DOHH2 (cell line): ENCODE measurements at regions not wholly inside any gene's neighbourhood (a gene's known extent, or its start where the extent isn't known, plus 50 kb on each side); places are given as distances from the start of the nearest gene placed in this dataset.

Source experiments
- H3F3A ChIP-seq: fragments of 200-600 bp; sonication (generic), shearing (Covaris generic); 2 replicates; pipeline ENCODE4 v1.6.0; 2016; ENCODE audit warnings: antibody characterized with exemption, mild to moderate bottlenecking; ENCODE audit not compliant: control insufficient read depth, insufficient read depth
- H3K27ac ChIP-seq: fragments of 200-600 bp; sonication (generic); 2 replicates; pipeline ENCODE4 v1.5.1; 2014; ENCODE audit warnings: low read depth, mild to moderate bottlenecking, low read length, moderate library complexity
- H3K27me3 ChIP-seq: fragments of 200-600 bp; sonication (generic); 2 replicates; pipeline ENCODE4 v1.6.1; 2014; ENCODE audit warnings: mild to moderate bottlenecking, low read length, mixed read lengths; ENCODE audit not compliant: control insufficient read depth
- H3K36me3 ChIP-seq: fragments of 200-600 bp; sonication (generic); 2 replicates; pipeline ENCODE4 v1.6.1; 2014; ENCODE audit warnings: mild to moderate bottlenecking, low read length, moderate library complexity, mixed read lengths; ENCODE audit not compliant: control insufficient read depth
- H3K4me1 ChIP-seq: fragments of 200-600 bp; sonication (generic); 2 replicates; pipeline ENCODE4 v1.6.1; 2014; ENCODE audit warnings: mild to moderate bottlenecking, low read length, mixed read lengths; ENCODE audit not compliant: control insufficient read depth
- H3K4me2 ChIP-seq: fragments of 200-600 bp; sonication (generic); 2 replicates; pipeline ENCODE4 v1.6.0; 2014; ENCODE audit warnings: mild to moderate bottlenecking, low read length, moderate library complexity
- H3K4me3 ChIP-seq: fragments of 200-600 bp; sonication (generic); 2 replicates; pipeline ENCODE4 v1.5.1; 2014; ENCODE audit warnings: mild to moderate bottlenecking, low read length, mixed read lengths
- H3K79me2 ChIP-seq: fragments of 200-600 bp; sonication (generic); 2 replicates; pipeline ENCODE4 v1.6.1; 2014; ENCODE audit warnings: mild to moderate bottlenecking, low read length, mixed read lengths; ENCODE audit not compliant: control insufficient read depth
- H3K9me2 ChIP-seq: fragments of 200-600 bp; sonication (generic); replicated peaks from 2 replicates; pipeline ENCODE4 v1.6.1; 2014; ENCODE audit warnings: mild to moderate bottlenecking, low read length, mixed read lengths; ENCODE audit not compliant: control insufficient read depth
- H3K9me3 ChIP-seq: fragments of 200-600 bp; sonication (generic); 2 replicates; pipeline ENCODE4 v1.6.1; 2014; ENCODE audit warnings: antibody characterized with exemption, low read length, mixed read lengths; ENCODE audit not compliant: control insufficient read depth, insufficient read depth
- H4K20me1 ChIP-seq: fragments of 200-600 bp; sonication (generic); 2 replicates; pipeline ENCODE4 v1.6.0; 2014; ENCODE audit warnings: low read depth, mild to moderate bottlenecking, antibody characterized with exemption, low read length, moderate library complexity; ENCODE audit not compliant: control insufficient read depth, insufficient read depth
- EZH2phosphoT487 ChIP-seq: fragments of 200-600 bp; sonication (generic); IDR thresholded peaks from 2 replicates; pipeline ENCODE4 v1.6.1; 2017; ENCODE audit warnings: borderline replicate concordance, mild to moderate bottlenecking, antibody characterized with exemption, low read length, moderate library complexity, mixed read lengths
- TF ChIP-seq, protein P1 (sequence below): fragments of 200-600 bp; sonication (generic); IDR thresholded peaks from one replicate; pipeline ENCODE4 v1.5.1; 2014; ENCODE audit warnings: antibody characterized with exemption, mild to moderate bottlenecking, low read depth, low read length; ENCODE audit not compliant: poor library complexity, severe bottlenecking

DNA sequence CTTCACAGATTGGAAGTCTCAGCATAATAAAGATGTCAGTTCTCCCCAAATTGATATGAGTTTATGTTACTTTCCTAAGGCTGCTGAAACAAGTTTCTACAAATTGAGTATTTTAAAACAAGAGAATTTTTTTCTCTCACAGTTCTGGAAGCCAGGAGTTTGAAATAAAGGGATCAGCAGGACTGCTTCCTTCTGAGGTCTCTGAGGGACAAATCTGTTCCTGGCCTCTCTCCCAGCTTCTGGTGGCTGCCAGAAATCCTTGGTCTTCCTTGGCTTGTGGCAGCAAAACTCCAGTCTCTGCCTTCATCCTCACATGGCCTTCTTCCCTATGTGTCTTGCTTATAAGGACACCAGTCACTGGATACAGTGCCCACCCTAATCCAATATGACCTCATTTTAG, 136.1 kb downstream of the TFAP2A start:
- no peaks in the 10 kb centered on the region for H3K27me3 ChIP-seq
- H3K4me3 ChIP-seq, result no peak overlapping the region
- H3K9me3 ChIP-seq, result no peaks in the 10 kb centered on the region
- H3K36me3 ChIP-seq, result no peaks in the 10 kb centered on the region
- TF ChIP-seq, protein P1, sequence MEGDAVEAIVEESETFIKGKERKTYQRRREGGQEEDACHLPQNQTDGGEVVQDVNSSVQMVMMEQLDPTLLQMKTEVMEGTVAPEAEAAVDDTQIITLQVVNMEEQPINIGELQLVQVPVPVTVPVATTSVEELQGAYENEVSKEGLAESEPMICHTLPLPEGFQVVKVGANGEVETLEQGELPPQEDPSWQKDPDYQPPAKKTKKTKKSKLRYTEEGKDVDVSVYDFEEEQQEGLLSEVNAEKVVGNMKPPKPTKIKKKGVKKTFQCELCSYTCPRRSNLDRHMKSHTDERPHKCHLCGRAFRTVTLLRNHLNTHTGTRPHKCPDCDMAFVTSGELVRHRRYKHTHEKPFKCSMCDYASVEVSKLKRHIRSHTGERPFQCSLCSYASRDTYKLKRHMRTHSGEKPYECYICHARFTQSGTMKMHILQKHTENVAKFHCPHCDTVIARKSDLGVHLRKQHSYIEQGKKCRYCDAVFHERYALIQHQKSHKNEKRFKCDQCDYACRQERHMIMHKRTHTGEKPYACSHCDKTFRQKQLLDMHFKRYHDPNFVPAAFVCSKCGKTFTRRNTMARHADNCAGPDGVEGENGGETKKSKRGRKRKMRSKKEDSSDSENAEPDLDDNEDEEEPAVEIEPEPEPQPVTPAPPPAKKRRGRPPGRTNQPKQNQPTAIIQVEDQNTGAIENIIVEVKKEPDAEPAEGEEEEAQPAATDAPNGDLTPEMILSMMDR, result no peak
- TF ChIP-seq EZH2phosphoT487, result no peak
- no peaks in the 10 kb centered on the region for H3K9me2 ChIP-seq
- no peak overlapping the region for H3K27ac ChIP-seq
- no peak overlapping the region for H3K4me2 ChIP-seq
- no peaks in the 10 kb centered on the region for H3K4me1 ChIP-seq
- H3K79me2 ChIP-seq, result no peaks in the 10 kb centered on the region
- H4K20me1 ChIP-seq, result no peaks in the 10 kb centered on the region
- no peaks in the 10 kb centered on the region for H3F3A ChIP-seq

DNA sequence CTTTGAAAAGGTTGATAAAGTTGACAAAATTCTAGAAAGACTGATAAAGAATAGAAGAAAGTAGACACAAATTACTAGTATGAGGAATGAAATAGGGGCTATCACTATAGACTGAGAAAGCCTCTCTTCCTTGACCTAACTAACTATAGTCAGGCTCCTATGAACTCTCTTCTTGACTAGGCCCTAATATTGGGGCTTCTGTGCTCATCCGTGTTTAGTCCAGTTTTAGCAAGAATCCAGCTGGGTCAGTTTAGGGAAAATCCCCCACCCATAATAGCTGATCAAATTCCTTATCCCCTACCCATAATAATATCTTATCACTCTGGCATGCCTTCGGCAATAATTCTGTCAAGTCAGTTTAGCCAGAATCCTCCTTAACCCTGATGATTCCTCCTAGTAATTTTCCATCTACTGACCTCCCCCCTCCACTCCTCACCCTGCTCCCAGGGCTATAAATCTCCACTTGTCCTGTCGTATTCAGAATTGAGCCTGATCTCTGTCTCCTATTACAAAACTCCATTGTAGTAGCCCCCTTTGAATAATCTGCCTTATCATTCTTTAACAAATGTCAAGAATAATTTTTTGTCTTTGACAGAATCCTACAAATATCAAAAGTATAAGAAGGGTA, 138.1 kb downstream of the TFAP2A start:
- H3K79me2 ChIP-seq, result no peaks in the 10 kb centered on the region

DNA sequence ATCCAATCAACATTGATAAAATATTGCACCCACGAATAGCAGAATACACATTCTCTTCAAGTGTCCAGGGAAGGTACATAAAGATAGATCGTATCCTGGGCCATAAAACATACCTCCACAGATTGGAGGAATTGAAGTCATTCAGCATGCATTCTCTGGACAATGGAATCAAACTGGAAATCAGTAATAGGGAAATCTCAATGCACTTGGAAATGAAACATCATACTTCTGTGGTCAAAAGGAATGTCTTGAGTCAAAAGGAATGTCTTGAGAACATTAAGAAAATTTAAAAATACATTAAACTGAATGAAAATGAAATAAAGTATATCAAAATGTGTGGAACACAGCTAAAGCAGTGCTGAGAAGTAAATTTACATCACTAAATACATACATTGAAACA, 138.8 kb downstream of the TFAP2A start:
- TF ChIP-seq, protein P1, result no peak
- no peak for TF ChIP-seq EZH2phosphoT487
- no peak overlapping the region for H3K27ac ChIP-seq

More for the DNA sequence above, 138.1 kb downstream of the TFAP2A start:
- no peaks in the 10 kb centered on the region for H3K9me3 ChIP-seq
- TF ChIP-seq, protein P1, result no peak
- no peak for TF ChIP-seq EZH2phosphoT487
- H3K4me3 ChIP-seq, result no peak overlapping the region
- no peak overlapping the region for H3K27ac ChIP-seq
- no peaks in the 10 kb centered on the region for H3K4me1 ChIP-seq
- H3K27me3 ChIP-seq, result no peaks in the 10 kb centered on the region
- no peaks in the 10 kb centered on the region for H4K20me1 ChIP-seq
- no peaks in the 10 kb centered on the region for H3K9me2 ChIP-seq
- no peaks in the 10 kb centered on the region for H3F3A ChIP-seq
- no peak overlapping the region for H3K4me2 ChIP-seq
- no peaks in the 10 kb centered on the region for H3K36me3 ChIP-seq

More for the DNA sequence above, 138.8 kb downstream of the TFAP2A start:
- no peaks in the 10 kb centered on the region for H3K9me2 ChIP-seq
- H3K4me3 ChIP-seq, result no peak overlapping the region
- no peaks in the 10 kb centered on the region for H4K20me1 ChIP-seq
- no peaks in the 10 kb centered on the region for H3K4me1 ChIP-seq
- H3K4me2 ChIP-seq, result no peak overlapping the region
- no peaks in the 10 kb centered on the region for H3K79me2 ChIP-seq
- H3K27me3 ChIP-seq, result no peaks in the 10 kb centered on the region
- no peaks in the 10 kb centered on the region for H3F3A ChIP-seq
- H3K36me3 ChIP-seq, result no peaks in the 10 kb centered on the region
- no peaks in the 10 kb centered on the region for H3K9me3 ChIP-seq
